Neuronal stem cell (in vitro differentiated cells): ENCODE measurements at regions not wholly inside any gene's neighbourhood (a gene's known extent, or its start where the extent isn't known, plus 50 kb on each side); places are given as distances from the start of the nearest gene placed in this dataset.

ENCODE experiments used
- DNase-seq: peaks from one replicate; pipeline ENCODE4 v3.0.0-alpha.2; 2013; ENCODE audit warnings: low spot score
- H2AFZ ChIP-seq: one replicate; pipeline ENCODE4 v1.6.1; 2013; ENCODE audit warnings: mild to moderate bottlenecking, low read length, inconsistent platforms
- H2AK5ac ChIP-seq: 2 replicates; pipeline ENCODE4 v1.6.1; 2013; ENCODE audit warnings: low read depth, mild to moderate bottlenecking, inconsistent platforms, low read length, moderate library complexity, mixed read lengths
- H2BK120ac ChIP-seq: 2 replicates; pipeline ENCODE4 v1.6.1; 2013; ENCODE audit warnings: low read depth, mild to moderate bottlenecking, inconsistent platforms, low read length, moderate library complexity, mixed read lengths
- H2BK12ac ChIP-seq: one replicate; pipeline ENCODE4 v1.6.1; 2013; ENCODE audit warnings: low read length, inconsistent platforms
- H2BK15ac ChIP-seq: 2 replicates; pipeline ENCODE4 v1.6.1; 2013; ENCODE audit warnings: mild to moderate bottlenecking, low read length, inconsistent platforms, mixed read lengths
- H2BK5ac ChIP-seq: one replicate; pipeline ENCODE4 v1.6.1; 2013; ENCODE audit warnings: inconsistent platforms, mild to moderate bottlenecking, low read length, moderate library complexity
- H3K14ac ChIP-seq: one replicate; pipeline ENCODE4 v1.6.1; 2013; ENCODE audit warnings: low read length, inconsistent platforms
- H3K18ac ChIP-seq: 2 replicates; pipeline ENCODE4 v1.6.1; 2013; ENCODE audit warnings: low read length, inconsistent platforms
- H3K23ac ChIP-seq: 2 replicates; pipeline ENCODE4 v1.6.1; 2013; ENCODE audit warnings: low read depth, mild to moderate bottlenecking, mixed read lengths, low read length, inconsistent platforms; ENCODE audit not compliant: poor library complexity
- H3K27ac ChIP-seq: replicated peaks from 3 replicates; pipeline ENCODE4 v1.5.1; 2013; ENCODE audit warnings: low read length, inconsistent platforms
- H3K27me3 ChIP-seq, 3 experiments: 2 replicates each; pipeline ENCODE4 v1.6.1; 2013; ENCODE audit warnings: low read length in 3 of 3, mild to moderate bottlenecking in 2 of 3, inconsistent platforms in 1 of 3, low read depth in 1 of 3, mixed read lengths in 1 of 3, moderate library complexity in 1 of 3; ENCODE audit not compliant: control insufficient read depth in 3 of 3, insufficient read depth in 3 of 3
- H3K36me3 ChIP-seq, 2 donors: replicated peaks in 1 of 2; 2 replicates each; pipeline ENCODE4 v1.6.1; 2013; ENCODE audit warnings: low read length in 2 of 2; ENCODE audit not compliant: control insufficient read depth in 2 of 2, insufficient read depth in 2 of 2
- H3K4ac ChIP-seq: 2 replicates; pipeline ENCODE4 v1.6.1; 2013; ENCODE audit warnings: inconsistent platforms, mild to moderate bottlenecking, low read length, moderate library complexity
- H3K4me1 ChIP-seq, 2 donors: 1 replicate in 1 of 2; 2 replicates in 1 of 2; pipeline ENCODE4 v1.6.1; 2013; ENCODE audit warnings: low read length in 2 of 2, low read depth in 1 of 2; ENCODE audit not compliant: control insufficient read depth in 2 of 2, insufficient read depth in 1 of 2
- H3K4me2 ChIP-seq: one replicate; pipeline ENCODE4 v1.6.1; 2013; ENCODE audit warnings: mild to moderate bottlenecking, low read length, inconsistent platforms; ENCODE audit not compliant: insufficient read depth, poor library complexity, severe bottlenecking
- H3K4me3 ChIP-seq, 2 donors: 2 replicates each; pipeline ENCODE4 v1.5.1; 2013; ENCODE audit warnings: low read length in 2 of 2, mild to moderate bottlenecking in 2 of 2, inconsistent platforms in 1 of 2, moderate library complexity in 1 of 2
- H3K79me1 ChIP-seq: one replicate; pipeline ENCODE4 v1.6.1; 2013; ENCODE audit warnings: low read depth, mild to moderate bottlenecking, inconsistent platforms, low read length, moderate library complexity
- H3K9ac ChIP-seq: one replicate; pipeline ENCODE4 v1.6.1; 2013; ENCODE audit warnings: mild to moderate bottlenecking, low read depth, low read length, inconsistent platforms; ENCODE audit not compliant: poor library complexity
- H3K9me3 ChIP-seq, 2 donors: replicated peaks in 1 of 2; 2 replicates each; pipeline versions ENCODE3 to v1.6.1; 2013; ENCODE audit warnings: low read length in 2 of 2, mild to moderate bottlenecking in 2 of 2, inconsistent platforms in 1 of 2, low read depth in 1 of 2, mixed read lengths in 1 of 2, moderate library complexity in 1 of 2; ENCODE audit not compliant: control insufficient read depth in 2 of 2, insufficient read depth in 1 of 2
- H4K8ac ChIP-seq: one replicate; pipeline ENCODE4 v1.6.1; 2013; ENCODE audit warnings: low read depth, mild to moderate bottlenecking, inconsistent platforms, low read length, moderate library complexity
- H4K91ac ChIP-seq: one replicate; pipeline ENCODE4 v1.6.1; 2013; ENCODE audit warnings: low read length, low read depth, mild to moderate bottlenecking, inconsistent platforms; ENCODE audit not compliant: poor library complexity
- WGBS, 2 donors: extraction: QIAGEN DNeasy Blood & Tissue Kit; methylation state at CpG; one replicate each; pipeline ENCODE4 v1.1.7; 2013; ENCODE audit warnings: missing lambda C conversion rate in 2 of 2, mixed read lengths in 1 of 2; ENCODE audit not compliant: insufficient read length in 2 of 2, insufficient replicate concordance in 1 of 2; ENCODE audit errors: extremely low coverage in 2 of 2; 5-methylcytosine and 5-hydroxymethylcytosine counted together

DNA sequence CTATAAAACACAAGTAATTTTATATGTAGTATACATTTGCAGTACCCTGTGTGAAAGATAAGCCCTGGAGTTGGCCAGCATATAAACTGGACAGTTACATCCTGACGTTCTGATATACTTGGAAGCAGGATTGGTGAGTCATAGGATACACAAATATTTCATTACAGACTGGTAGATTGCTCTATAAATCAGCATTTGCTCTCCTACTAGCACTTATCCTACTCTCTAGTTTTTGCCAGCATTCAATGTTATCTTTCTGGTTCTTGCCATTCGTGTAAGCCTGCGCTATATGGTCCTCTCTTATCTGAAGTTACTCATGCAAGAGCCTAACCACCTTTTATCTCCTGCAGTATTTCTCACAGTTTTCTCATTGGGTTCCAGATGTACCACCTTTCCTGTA, 680.2 kb upstream of the MMS22L start:
- WGBS, 2 donors: no CpG with 5 or more reads among the region's 3 CpGs
- DNase-seq: no peak
- Histone ChIP-seq H2AFZ (no peak overlapping the region), H2BK15ac (no peak overlapping the region), H3K79me1 (no peaks in the 10 kb centered on the region), H3K18ac (no peak overlapping the region), H3K27ac (no peak overlapping the region), H3K14ac (no peak overlapping the region), H4K91ac (no peak overlapping the region), H2BK120ac (no peak overlapping the region), H2BK5ac (no peak overlapping the region), H3K4me2 (no peak overlapping the region), H2BK12ac (no peak overlapping the region), H3K9me3 (no peaks in the 10 kb centered on the region), H3K23ac (no peak overlapping the region), H3K4me1 (peaks cover 0 to 2% of the 10 kb centered on the region in 2 donors), H2AK5ac (no peak overlapping the region), H3K9ac (no peak overlapping the region), H3K36me3 (no peaks in the 10 kb centered on the region), H3K4ac (no peak overlapping the region), H4K8ac (no peak overlapping the region), H3K27me3 (no peaks in the 10 kb centered on the region), H3K4me3 (no peak overlapping the region)

DNA sequence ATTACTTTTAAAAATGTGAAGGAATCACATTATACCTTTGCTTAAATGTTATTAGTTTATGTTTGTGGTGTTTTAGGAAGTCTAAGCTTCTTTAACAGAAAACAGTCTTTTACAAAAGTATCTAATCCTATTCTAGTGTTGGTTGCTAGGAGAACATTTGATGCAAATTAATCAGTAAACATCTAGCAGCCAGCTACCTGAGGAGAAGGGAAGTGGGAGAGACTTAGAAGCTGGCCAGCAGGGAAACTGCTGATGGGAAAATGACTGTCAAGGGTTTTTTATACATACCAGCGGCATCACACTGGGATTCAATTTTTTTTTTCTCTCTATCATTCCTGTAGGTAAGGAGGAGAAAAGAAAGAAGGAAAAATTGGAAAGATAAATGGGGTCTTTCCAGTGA, 686.0 kb upstream of the MMS22L start:
- Histone ChIP-seq H4K8ac (no peak overlapping the region), H3K23ac (no peak overlapping the region), H2AFZ (no peak overlapping the region), H3K18ac (no peak overlapping the region), H3K79me1 (peaks cover 2% of the 10 kb centered on the region), H3K4me1 (peaks cover 0 to 2% of the 10 kb centered on the region in 2 donors), H2BK12ac (no peak overlapping the region), H4K91ac (no peak overlapping the region), H3K9me3 (no peaks in the 10 kb centered on the region), H2BK5ac (no peak overlapping the region), H3K4me3 (no peak overlapping the region), H3K14ac (no peak overlapping the region), H2AK5ac (no peak overlapping the region), H3K4me2 (no peak overlapping the region), H2BK15ac (no peak overlapping the region), H3K27me3 (no peaks in the 10 kb centered on the region), H3K4ac (no peak overlapping the region), H3K36me3 (no peaks in the 10 kb centered on the region), H2BK120ac (no peak overlapping the region), H3K9ac (no peak overlapping the region), H3K27ac (no peak overlapping the region)
- no peak for DNase-seq
- WGBS, 2 donors: no CpG with 5 or more reads among the region's 1 CpG

DNA sequence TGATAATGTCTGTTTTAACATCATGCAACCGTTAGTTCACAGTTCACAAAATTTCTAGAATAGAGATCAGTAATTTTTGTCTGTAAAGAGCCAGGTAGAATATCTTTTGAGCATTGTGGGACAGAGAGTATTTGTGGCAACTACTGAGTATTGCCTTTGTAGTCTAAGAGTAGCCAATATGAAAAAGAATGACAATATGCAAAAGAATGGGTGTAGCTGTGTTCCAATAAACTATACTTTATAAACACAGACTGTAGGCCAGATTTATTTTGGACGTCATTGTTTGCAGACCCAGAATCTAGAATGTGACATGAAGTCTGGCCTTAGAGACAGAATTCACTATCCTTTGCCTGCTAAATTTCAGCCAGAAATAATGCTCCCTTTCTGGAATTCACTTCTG, 694.1 kb upstream of the MMS22L start:
- no peak overlapping the region for H2BK15ac ChIP-seq
- no peak overlapping the region for H3K23ac ChIP-seq
- H3K4me2 ChIP-seq: no peak overlapping the region
- peaks cover 0 to 2% of the 10 kb centered on the region in 2 donors for H3K4me1 ChIP-seq
- H3K4ac ChIP-seq: no peak overlapping the region
- no peak overlapping the region for H2BK12ac ChIP-seq
- no peak overlapping the region for H3K18ac ChIP-seq
- H4K91ac ChIP-seq: no peak overlapping the region
- no peak overlapping the region for H3K9ac ChIP-seq
- H2AK5ac ChIP-seq: no peak overlapping the region
- H3K27me3 ChIP-seq: no peaks in the 10 kb centered on the region
- no peak for DNase-seq
- H3K9me3 ChIP-seq: no peaks in the 10 kb centered on the region
- no CpG with 5 or more reads among the region's 2 CpGs for WGBS, 2 donors
- H3K14ac ChIP-seq: no peak overlapping the region
- H2BK5ac ChIP-seq: no peak overlapping the region
- no peak overlapping the region for H2BK120ac ChIP-seq
- H3K79me1 ChIP-seq: no peaks in the 10 kb centered on the region
- no peak overlapping the region for H3K27ac ChIP-seq
- no peak overlapping the region for H3K4me3 ChIP-seq
- no peak overlapping the region for H2AFZ ChIP-seq
- H4K8ac ChIP-seq: no peak overlapping the region
- no peaks in the 10 kb centered on the region for H3K36me3 ChIP-seq

DNA sequence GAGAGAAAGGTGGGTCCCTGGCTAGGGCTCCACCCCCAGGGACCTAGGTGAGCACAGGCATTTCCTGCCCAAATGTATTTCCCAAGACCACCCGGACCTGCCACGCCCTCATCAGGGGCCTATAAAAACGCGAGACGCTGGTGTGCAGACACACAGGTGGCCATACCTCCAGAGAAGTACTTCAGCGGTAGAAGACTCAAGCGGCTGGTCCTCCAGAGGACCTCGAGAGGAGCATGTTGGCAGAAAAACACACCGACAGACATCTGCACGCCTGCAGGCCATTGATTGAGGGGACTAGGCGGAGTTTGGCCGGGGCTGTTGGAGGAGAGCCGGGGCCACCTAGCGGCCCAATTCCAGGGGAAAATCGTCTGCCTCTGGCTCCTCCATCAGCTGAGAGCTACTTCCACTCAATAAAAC, 695.8 kb upstream of the MMS22L start:
- Histone ChIP-seq H3K23ac (no peak overlapping the region), H3K27me3 (no peaks in the 10 kb centered on the region), H3K9me3 (no peaks in the 10 kb centered on the region), H3K14ac (no peak overlapping the region), H3K4ac (no peak overlapping the region), H2BK12ac (no peak overlapping the region), H3K27ac (no peak overlapping the region), H3K18ac (peak overlapping the region; percentile 19), H2AFZ (no peak overlapping the region), H3K79me1 (no peaks in the 10 kb centered on the region), H3K36me3 (no peaks in the 10 kb centered on the region), H3K9ac (no peak overlapping the region), H2BK5ac (no peak overlapping the region), H3K4me2 (no peak overlapping the region), H3K4me3 (no peak overlapping the region), H2BK15ac (no peak overlapping the region), H3K4me1 (no peaks in the 10 kb centered on the region), H4K8ac (no peak overlapping the region), H2AK5ac (peak overlapping the region; percentile 3), H2BK120ac (no peak overlapping the region), H4K91ac (no peak overlapping the region)
- no peak for DNase-seq
- WGBS, 2 donors: no CpG with 5 or more reads among the region's 15 CpGs
